ENCODE measurements at regions not wholly inside any gene's neighbourhood (a gene's known extent, or its start where the extent isn't known, plus 50 kb on each side); places are given as distances from the start of the nearest gene placed in this dataset.

DNA sequence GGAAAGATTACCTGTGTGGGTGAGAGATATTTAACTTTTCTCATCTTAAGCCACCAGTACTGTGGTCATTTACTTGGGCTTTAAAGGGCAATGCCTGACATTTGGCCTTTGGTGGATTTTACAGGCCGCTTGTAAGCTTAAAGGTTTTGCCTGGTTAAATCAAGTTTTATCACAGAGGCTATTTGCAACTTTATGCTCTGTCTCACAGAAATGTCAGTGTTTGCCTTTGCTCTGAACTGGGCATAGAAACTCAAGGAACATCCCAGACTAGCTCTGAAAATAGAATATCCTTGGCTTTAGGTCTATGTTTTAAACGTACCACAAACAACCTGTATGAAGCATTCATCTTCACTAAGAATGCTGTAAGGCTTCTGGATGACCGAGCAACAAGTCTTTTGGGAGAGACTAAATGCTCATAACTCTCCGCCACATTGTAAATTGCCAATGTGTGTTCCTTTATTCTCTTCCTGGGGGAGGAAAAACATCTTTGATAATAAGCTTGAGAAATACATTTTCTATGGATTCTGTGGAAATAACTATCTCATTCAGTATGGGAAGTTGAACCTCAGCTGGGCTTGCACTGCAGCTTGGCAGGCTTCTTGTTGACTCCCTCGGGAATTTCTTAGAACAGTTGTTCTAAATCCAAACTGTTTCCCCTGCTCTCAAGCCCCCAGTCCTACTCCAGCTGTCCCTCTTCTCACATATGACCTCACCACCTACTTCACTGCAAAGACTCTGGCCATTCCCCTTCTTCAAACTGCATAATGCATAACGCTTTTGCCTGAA is 105.8 kb upstream of the WDR44 start:
- no peak for TF ChIP-seq GABPA (IDR thresholded peaks at IDR 0.05; ENCODE audit: low read depth)
- no peak for TF ChIP-seq POLR2AphosphoS5 (IDR thresholded peaks at IDR 0.05; ENCODE audit: low read depth)
- TF ChIP-seq, protein P1, sequence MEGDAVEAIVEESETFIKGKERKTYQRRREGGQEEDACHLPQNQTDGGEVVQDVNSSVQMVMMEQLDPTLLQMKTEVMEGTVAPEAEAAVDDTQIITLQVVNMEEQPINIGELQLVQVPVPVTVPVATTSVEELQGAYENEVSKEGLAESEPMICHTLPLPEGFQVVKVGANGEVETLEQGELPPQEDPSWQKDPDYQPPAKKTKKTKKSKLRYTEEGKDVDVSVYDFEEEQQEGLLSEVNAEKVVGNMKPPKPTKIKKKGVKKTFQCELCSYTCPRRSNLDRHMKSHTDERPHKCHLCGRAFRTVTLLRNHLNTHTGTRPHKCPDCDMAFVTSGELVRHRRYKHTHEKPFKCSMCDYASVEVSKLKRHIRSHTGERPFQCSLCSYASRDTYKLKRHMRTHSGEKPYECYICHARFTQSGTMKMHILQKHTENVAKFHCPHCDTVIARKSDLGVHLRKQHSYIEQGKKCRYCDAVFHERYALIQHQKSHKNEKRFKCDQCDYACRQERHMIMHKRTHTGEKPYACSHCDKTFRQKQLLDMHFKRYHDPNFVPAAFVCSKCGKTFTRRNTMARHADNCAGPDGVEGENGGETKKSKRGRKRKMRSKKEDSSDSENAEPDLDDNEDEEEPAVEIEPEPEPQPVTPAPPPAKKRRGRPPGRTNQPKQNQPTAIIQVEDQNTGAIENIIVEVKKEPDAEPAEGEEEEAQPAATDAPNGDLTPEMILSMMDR (IDR thresholded peaks at IDR 0.05; ENCODE audit: insufficient read depth, low read length), result no peak
